Keratinocyte (primary cell): ENCODE measurements at regions not wholly inside any gene's neighbourhood (a gene's known extent, or its start where the extent isn't known, plus 50 kb on each side); places are given as distances from the start of the nearest gene placed in this dataset.

Experiments
- DNase-seq: peaks from one replicate; pipeline ENCODE4 v3.0.0-alpha.2; 2011; ENCODE audit warnings: low read depth, missing footprints, low spot score
- FAIRE-seq: peaks from 2 replicates; lab custom pipeline; 2011; peaks lifted over from hg19 to GRCh38; lab: Jason Lieb, UNC
- H2AFZ ChIP-seq: 2 replicates; pipeline ENCODE4 v1.6.0; 2012; ENCODE audit warnings: low read length, control low read depth, inconsistent platforms; ENCODE audit not compliant: control insufficient read depth
- H3K27ac ChIP-seq: 2 replicates; pipeline ENCODE4 v1.5.1; 2011; ENCODE audit warnings: low read length; ENCODE audit not compliant: control insufficient read depth, insufficient read depth
- H3K27me3 ChIP-seq: 3 replicates; pipeline ENCODE4 v1.6.0; 2011; ENCODE audit warnings: low read length; ENCODE audit not compliant: control insufficient read depth, insufficient read depth; ENCODE audit errors: extremely low read depth
- H3K36me3 ChIP-seq, 2 experiments: 2 replicates in 1 of 2; 3 replicates in 1 of 2; pipeline ENCODE4 v1.5.1; 2011; ENCODE audit warnings: low read length in 2 of 2, mild to moderate bottlenecking in 1 of 2; ENCODE audit not compliant: control insufficient read depth in 2 of 2, insufficient read depth in 2 of 2; ENCODE audit errors: extremely low read depth in 1 of 2
- H3K4me1 ChIP-seq: 3 replicates; pipeline ENCODE4 v1.5.1; 2011; ENCODE audit warnings: low read length; ENCODE audit not compliant: control insufficient read depth, insufficient read depth; ENCODE audit errors: extremely low read depth
- H3K4me2 ChIP-seq: 3 replicates; pipeline ENCODE4 v1.6.0; 2011; ENCODE audit warnings: low read depth, low read length; ENCODE audit not compliant: control insufficient read depth, insufficient read depth; ENCODE audit errors: extremely low read depth
- H3K4me3 ChIP-seq, 3 experiments: fragments of 200-600 bp in 1 of 3; sonication (generic) in 1 of 3; 2 replicates in 2 of 3; 3 replicates in 1 of 3; pipeline ENCODE4 v1.5.1; 2011 to 2016; ENCODE audit warnings: low read length in 3 of 3, mild to moderate bottlenecking in 3 of 3, control low read depth in 2 of 3, inconsistent platforms in 1 of 3, low read depth in 1 of 3, mixed read lengths in 1 of 3, mixed run types in 1 of 3, moderate library complexity in 1 of 3; ENCODE audit not compliant: control insufficient read depth in 2 of 3, insufficient read depth in 2 of 3; ENCODE audit errors: extremely low read depth in 1 of 3
- H3K79me2 ChIP-seq: 2 replicates; pipeline ENCODE4 v1.6.0; 2012; ENCODE audit warnings: low read length; ENCODE audit not compliant: control insufficient read depth, insufficient read depth
- H3K9ac ChIP-seq: 3 replicates; pipeline ENCODE4 v1.6.0; 2011; ENCODE audit warnings: low read length; ENCODE audit not compliant: control insufficient read depth, insufficient read depth; ENCODE audit errors: extremely low read depth
- H3K9me1 ChIP-seq: 3 replicates; pipeline ENCODE4 v1.6.0; 2011; ENCODE audit warnings: low read length; ENCODE audit not compliant: control insufficient read depth, insufficient read depth; ENCODE audit errors: extremely low read depth
- H3K9me3 ChIP-seq: 2 replicates; pipeline ENCODE4 v1.5.1; 2012; ENCODE audit warnings: low read depth, low read length; ENCODE audit not compliant: control insufficient read depth
- H4K20me1 ChIP-seq: 3 replicates; pipeline ENCODE4 v1.6.0; 2011; ENCODE audit warnings: low read length; ENCODE audit not compliant: control insufficient read depth, insufficient read depth; ENCODE audit errors: extremely low read depth
- CTCF ChIP-seq, 3 experiments: IDR thresholded peaks in 1 of 3; conservative IDR thresholded peaks in 1 of 3; optimal IDR thresholded peaks in 1 of 3; 2 replicates in 2 of 3; 3 replicates in 1 of 3; pipeline versions ENCODE3 to v1.5.1; 2011; ENCODE audit warnings: low read length in 3 of 3, mild to moderate bottlenecking in 3 of 3, moderate library complexity in 2 of 3, control low read depth in 1 of 3, inconsistent platforms in 1 of 3; ENCODE audit not compliant: insufficient read depth in 2 of 3; ENCODE audit errors: extremely low read depth in 1 of 3
- EZH2 ChIP-seq: IDR thresholded peaks from one replicate; pipeline ENCODE4 v1.6.1; 2012; ENCODE audit warnings: inconsistent platforms, mild to moderate bottlenecking, low read length, moderate library complexity
- dilution Hi-C: fragments of 300-500 bp; cut with MboI; formaldehyde crosslinking; loops from one replicate; pipeline ENCODE4 v1.7.0; 2020; ENCODE audit warnings: low sequenced_read_pairs; ENCODE audit not compliant: extremely low pct_ligation_motif_present

- FAIRE-seq: no peak
Observed at GRCh38 chr13:62635161-62635560, 1219.5 kb upstream of the PCDH20 start.

GRCh38 chr13:62633448-62633847 is 1217.8 kb upstream of the PCDH20 start:
- Histone ChIP-seq H3K36me3 (no peaks in the 10 kb centered on the region), H3K4me2 (no peak overlapping the region), H3K9ac (no peak overlapping the region), H3K4me1 (no peaks in the 10 kb centered on the region), H3K9me3 (no peaks in the 10 kb centered on the region), H2AFZ (no peak overlapping the region), H3K79me2 (no peaks in the 10 kb centered on the region), H3K27ac (no peak overlapping the region), H3K9me1 (no peaks in the 10 kb centered on the region), H3K4me3 (no peak overlapping the region), H4K20me1 (no peaks in the 10 kb centered on the region), H3K27me3 (no peaks in the 10 kb centered on the region)
- dilution Hi-C loops: no loop called here
- DNase-seq (no peak), FAIRE-seq (no peak)
- TF ChIP-seq EZH2 (no peak), CTCF (optimal IDR thresholded peaks at IDR 0.05 in 1 of 3, IDR thresholded peaks at IDR 0.05 in 1 of 3, conservative IDR thresholded peaks at IDR 0.05 in 1 of 3; ENCODE audit: extremely low read depth in 1 of 3, insufficient read depth in 2 of 3, low read length in 3 of 3) (no peak)

More at GRCh38 chr13:62635161-62635560, 1219.5 kb upstream of the PCDH20 start:
- Histone ChIP-seq H3K4me3 (no peak overlapping the region), H3K27ac (no peak overlapping the region), H3K79me2 (no peaks in the 10 kb centered on the region), H3K36me3 (no peaks in the 10 kb centered on the region), H3K9ac (no peak overlapping the region), H4K20me1 (no peaks in the 10 kb centered on the region), H3K4me2 (no peak overlapping the region), H2AFZ (no peak overlapping the region), H3K27me3 (no peaks in the 10 kb centered on the region), H3K9me3 (no peaks in the 10 kb centered on the region), H3K4me1 (no peaks in the 10 kb centered on the region), H3K9me1 (no peaks in the 10 kb centered on the region)
- no peak for DNase-seq
- no peak for TF ChIP-seq EZH2
- no peak for TF ChIP-seq CTCF (optimal IDR thresholded peaks at IDR 0.05 in 1 of 3, IDR thresholded peaks at IDR 0.05 in 1 of 3, conservative IDR thresholded peaks at IDR 0.05 in 1 of 3; ENCODE audit: extremely low read depth in 1 of 3, insufficient read depth in 2 of 3, low read length in 3 of 3)
- dilution Hi-C loops: no loop called here
